H1 (cell line): ENCODE measurements at regions not wholly inside any gene's neighbourhood (a gene's known extent, or its start where the extent isn't known, plus 50 kb on each side); places are given as distances from the start of the nearest gene placed in this dataset.

Source experiments
- CTCF ChIA-PET: fragments of 300-600 bp; sonication (Branson Sonifier 250); formaldehyde crosslinking; loops from one replicate; lab custom pipeline; 2021; ENCODE audit not compliant: partially characterized antibody; lab: Charles Lee
- POLR2A ChIA-PET: fragments of 300-600 bp; sonication (Branson Sonifier 250); formaldehyde crosslinking; loops from one replicate; lab custom pipeline; 2021; ENCODE audit warnings: inconsistent platforms; ENCODE audit not compliant: partially characterized antibody; lab: Charles Lee
- DNase-seq, 2 experiments: peaks; one replicate each; pipeline versions ENCODE4 v3.0.0 to v3.0.0-alpha.2; 2010 to 2022; ENCODE audit warnings: low spot score in 2 of 2, low read depth in 1 of 2, mixed read lengths in 1 of 2
- FAIRE-seq: peaks from 2 replicates; lab custom pipeline; 2011; peaks lifted over from hg19 to GRCh38; lab: Jason Lieb, UNC
- H2AFZ ChIP-seq: 2 replicates; pipeline ENCODE4 v1.8.1; 2012; ENCODE audit warnings: low read length, inconsistent platforms
- H2AK5ac ChIP-seq: 2 replicates; pipeline ENCODE4 v1.6.1; 2013; ENCODE audit warnings: low read depth, low read length
- H2BK120ac ChIP-seq: replicated peaks from 2 replicates; pipeline ENCODE3; 2013; ENCODE audit warnings: low read depth, low read length, inconsistent platforms
- H2BK12ac ChIP-seq: 2 replicates; pipeline ENCODE4 v1.6.1; 2013; ENCODE audit warnings: low read depth, low read length
- H2BK15ac ChIP-seq: 2 replicates; pipeline ENCODE4 v1.6.1; 2013; ENCODE audit warnings: low read length
- H2BK20ac ChIP-seq: 2 replicates; pipeline ENCODE4 v1.6.1; 2013; ENCODE audit warnings: low read length
- H2BK5ac ChIP-seq: 2 replicates; pipeline ENCODE4 v1.6.1; 2013; ENCODE audit warnings: low read depth, low read length
- H3K14ac ChIP-seq: 2 replicates; pipeline ENCODE4 v1.6.1; 2013; ENCODE audit warnings: inconsistent platforms; ENCODE audit not compliant: insufficient read length
- H3K18ac ChIP-seq: 2 replicates; pipeline ENCODE4 v1.6.1; 2013; ENCODE audit warnings: low read length; ENCODE audit errors: extremely low read depth
- H3K23ac ChIP-seq: 2 replicates; pipeline ENCODE4 v1.6.1; 2013; ENCODE audit warnings: inconsistent platforms; ENCODE audit not compliant: insufficient read length
- H3K23me2 ChIP-seq: 2 replicates; pipeline ENCODE4 v1.6.1; 2013; ENCODE audit warnings: low read depth, low read length
- H3K27ac ChIP-seq: 2 replicates; pipeline ENCODE4 v1.6.1; 2011; ENCODE audit warnings: low read depth, low read length, inconsistent platforms
- H3K27me3 ChIP-seq, 4 experiments: replicated peaks in 1 of 4; 1 replicate in 1 of 4; 2 replicates in 3 of 4; pipeline versions ENCODE4 v1.6.1 to v1.8.1; 2011 to 2013; ENCODE audit warnings: low read length in 3 of 4, mild to moderate bottlenecking in 3 of 4, inconsistent platforms in 2 of 4, mixed read lengths in 2 of 4, moderate library complexity in 1 of 4; ENCODE audit not compliant: control insufficient read depth in 3 of 4, insufficient read depth in 3 of 4; ENCODE audit errors: extremely low read depth in 1 of 4
- H3K36me3 ChIP-seq, 4 experiments: 2 replicates each; pipeline versions ENCODE4 v1.6.1 to v1.8.1; 2011 to 2013; ENCODE audit warnings: mild to moderate bottlenecking in 4 of 4, low read length in 3 of 4, moderate library complexity in 2 of 4, control low read depth in 1 of 4, inconsistent platforms in 1 of 4; ENCODE audit not compliant: insufficient read depth in 4 of 4, control insufficient read depth in 2 of 4
- H3K4ac ChIP-seq: replicated peaks from 2 replicates; pipeline ENCODE3; 2013; ENCODE audit warnings: low read length, low read depth, mixed read lengths, inconsistent platforms; ENCODE audit not compliant: insufficient read length
- H3K4me1 ChIP-seq, 4 experiments: replicated peaks in 1 of 4; 1 replicate in 1 of 4; 2 replicates in 3 of 4; pipeline versions ENCODE4 v1.6.1 to v1.8.1; 2011 to 2013; ENCODE audit warnings: low read length in 3 of 4, inconsistent platforms in 2 of 4, mixed read lengths in 1 of 4; ENCODE audit not compliant: insufficient read depth in 4 of 4, control insufficient read depth in 3 of 4
- H3K4me2 ChIP-seq, 2 experiments: 2 replicates each; pipeline versions ENCODE4 v1.6.1 to v1.8.1; 2011 to 2013; ENCODE audit warnings: low read depth in 2 of 2, low read length in 2 of 2, control low read depth in 1 of 2, inconsistent platforms in 1 of 2, mild to moderate bottlenecking in 1 of 2; ENCODE audit not compliant: insufficient read depth in 1 of 2
- H3K4me3 ChIP-seq, 4 experiments: fragments of 200-600, 300-600 bp in 1 of 4; sonication (generic), shearing (Covaris generic), sonication (Bioruptor Twin) in 1 of 4; 2 replicates each; pipeline versions ENCODE4 v1.5.1 to v1.8.1; 2011 to 2016; ENCODE audit warnings: low read length in 4 of 4, low read depth in 3 of 4, control low read depth in 2 of 4, inconsistent platforms in 2 of 4, mild to moderate bottlenecking in 2 of 4, mixed read lengths in 1 of 4, moderate library complexity in 1 of 4; ENCODE audit not compliant: insufficient read depth in 2 of 4; ENCODE audit errors: extremely low read depth in 1 of 4
- H3K56ac ChIP-seq: replicated peaks from 2 replicates; pipeline ENCODE3; 2013; ENCODE audit warnings: low read depth, mild to moderate bottlenecking, mixed read lengths, low read length, inconsistent platforms; ENCODE audit not compliant: insufficient read length
- H3K79me1 ChIP-seq: 2 replicates; pipeline ENCODE4 v1.6.1; 2013; ENCODE audit warnings: low read depth, low read length, control low read depth
- H3K79me2 ChIP-seq, 2 experiments: 2 replicates each; pipeline versions ENCODE4 v1.6.1 to v1.8.1; 2012 to 2013; ENCODE audit warnings: low read length in 2 of 2, mild to moderate bottlenecking in 2 of 2, inconsistent platforms in 1 of 2; ENCODE audit not compliant: insufficient read depth in 2 of 2, control insufficient read depth in 1 of 2
- H3K9ac ChIP-seq, 4 experiments: replicated peaks in 1 of 4; 1 replicate in 1 of 4; 2 replicates in 3 of 4; pipeline versions ENCODE4 v1.6.1 to v1.8.1; 2011 to 2013; ENCODE audit warnings: low read depth in 3 of 4, low read length in 3 of 4, control low read depth in 2 of 4, mild to moderate bottlenecking in 2 of 4, moderate library complexity in 2 of 4, inconsistent platforms in 1 of 4; ENCODE audit errors: extremely low read depth in 1 of 4
- H3K9me3 ChIP-seq, 2 experiments: 2 replicates each; pipeline versions ENCODE4 v1.6.1 to v1.8.1; 2012 to 2013; ENCODE audit warnings: mild to moderate bottlenecking in 2 of 2, moderate library complexity in 2 of 2, control low read depth in 1 of 2, inconsistent platforms in 1 of 2, low read depth in 1 of 2, low read length in 1 of 2, mixed read lengths in 1 of 2; ENCODE audit not compliant: insufficient read depth in 2 of 2
- H4K20me1 ChIP-seq, 2 experiments: replicated peaks in 1 of 2; 2 replicates each; pipeline versions ENCODE3 to v1.8.1; 2011 to 2013; ENCODE audit warnings: inconsistent platforms in 2 of 2, low read length in 2 of 2, mild to moderate bottlenecking in 1 of 2; ENCODE audit not compliant: insufficient read depth in 2 of 2, control insufficient read depth in 1 of 2
- H4K5ac ChIP-seq: 2 replicates; pipeline ENCODE4 v1.6.1; 2013; ENCODE audit warnings: low read length, low read depth, mixed read lengths, inconsistent platforms; ENCODE audit not compliant: insufficient read length
- H4K8ac ChIP-seq: 2 replicates; pipeline ENCODE4 v1.8.0; 2013; ENCODE audit warnings: mild to moderate bottlenecking, moderate library complexity, low read length, inconsistent platforms; ENCODE audit not compliant: insufficient read depth; ENCODE audit errors: extremely low read depth
- H4K91ac ChIP-seq: replicated peaks from 2 replicates; pipeline ENCODE3; 2013; ENCODE audit warnings: low read length, mixed read lengths, inconsistent platforms; ENCODE audit not compliant: insufficient read length
- CBX8 ChIP-seq: fragments of 300-800, 300-1000 bp; sonication (generic); IDR thresholded peaks from 2 replicates; pipeline ENCODE4 v1.7.1; 2016; ENCODE audit warnings: low read depth, low read length, borderline replicate concordance
- CHD1 ChIP-seq: IDR thresholded peaks from 2 replicates; pipeline ENCODE4 v1.6.1; 2012; ENCODE audit warnings: low read depth, low read length, improper control_type of control experiment
- CTCF ChIP-seq, 3 experiments: IDR thresholded peaks; 1 replicate in 2 of 3; 2 replicates in 1 of 3; pipeline versions ENCODE4 v1.5.1 to v1.6.1; 2011; ENCODE audit warnings: low read length in 3 of 3, mild to moderate bottlenecking in 3 of 3, inconsistent platforms in 2 of 3, low read depth in 1 of 3, moderate library complexity in 1 of 3; ENCODE audit not compliant: insufficient read depth in 1 of 3; ENCODE audit errors: control extremely low read depth in 1 of 3
- HDAC6 ChIP-seq: IDR thresholded peaks from one replicate; pipeline ENCODE4 v1.7.1; 2012; ENCODE audit warnings: low read depth, mild to moderate bottlenecking, inconsistent platforms, low read length, moderate library complexity
- JUND ChIP-seq: IDR thresholded peaks from 2 replicates; pipeline ENCODE4 v1.6.1; 2011; ENCODE audit warnings: mild to moderate bottlenecking, improper control_type of control experiment, low read length
- RBBP5 ChIP-seq: IDR thresholded peaks from 2 replicates; pipeline ENCODE4 v1.7.1; 2012; ENCODE audit warnings: low read depth, mild to moderate bottlenecking, inconsistent platforms, low read length, moderate library complexity, borderline replicate concordance
- RFX5 ChIP-seq: IDR thresholded peaks from 2 replicates; pipeline ENCODE4 v1.6.1; 2011; ENCODE audit warnings: low read depth, low read length, improper control_type of control experiment, borderline replicate concordance
- SIN3A ChIP-seq, 2 experiments: IDR thresholded peaks in 1 of 2; conservative IDR thresholded peaks in 1 of 2; 2 replicates each; pipeline ENCODE4 v1.6.1; 2011 to 2012; ENCODE audit warnings: low read length in 2 of 2, improper control_type of control experiment in 1 of 2, low read depth in 1 of 2, mild to moderate bottlenecking in 1 of 2
- SIRT6 ChIP-seq: IDR thresholded peaks from one replicate; pipeline ENCODE4 v1.7.1; 2012; ENCODE audit warnings: low read length, inconsistent platforms
- SIX5 ChIP-seq: IDR thresholded peaks from 2 replicates; pipeline ENCODE4 v1.6.1; 2011; ENCODE audit warnings: mild to moderate bottlenecking, low read depth, low read length
- SRF ChIP-seq: IDR thresholded peaks from 2 replicates; pipeline ENCODE4 v1.6.1; 2011; ENCODE audit warnings: mild to moderate bottlenecking, low read depth, low read length, moderate library complexity
- TAF1 ChIP-seq: IDR thresholded peaks from 2 replicates; pipeline ENCODE4 v1.6.1; 2011; ENCODE audit warnings: mild to moderate bottlenecking, low read depth, low read length
- ZNF274 ChIP-seq: IDR thresholded peaks from 2 replicates; pipeline ENCODE4 v1.7.0; 2012; ENCODE audit warnings: low read length, borderline replicate concordance; ENCODE audit errors: extremely low read depth
- WGBS, 2 experiments: shearing (Covaris generic) in 1 of 2; methylation state at CpG; one replicate each; pipeline versions ENCODE4 v1.1.6 to v1.1.7; 2013 to 2015; ENCODE audit warnings: low lambda C conversion rate in 2 of 2, mixed read lengths in 2 of 2, inconsistent platforms in 1 of 2, low coverage in 1 of 2, missing lambda C conversion rate in 1 of 2; ENCODE audit not compliant: insufficient replicate concordance in 2 of 2, insufficient coverage in 1 of 2, insufficient read length in 1 of 2; ENCODE audit errors: extremely low coverage in 1 of 2, missing lambda C conversion rate in 1 of 2; 5-methylcytosine and 5-hydroxymethylcytosine counted together

GRCh38 chr11:4213746-4214145, 119.1 kb downstream of the RRM1 start:
- H2BK5ac ChIP-seq, result no peak overlapping the region
- FAIRE-seq (no peak), DNase-seq (no peak)
- H3K14ac ChIP-seq, result no peak overlapping the region
- H4K5ac ChIP-seq, result no peak overlapping the region
- no peak overlapping the region for H2BK12ac ChIP-seq
- ChIA-PET POLR2A (no interaction called here), CTCF (interaction anchor here (0.6 to 2.1 kb wide), 6 partner anchors 10 to 329 kb away, joined by 3 to 10 read pairs (median 4); no protein-coding TSS in a partner anchor)
- H3K4ac ChIP-seq, result no peak overlapping the region
- no peak overlapping the region for H4K91ac ChIP-seq
- H3K18ac ChIP-seq, result no peak overlapping the region
- H3K23ac ChIP-seq, result no peak overlapping the region
- no peaks in the 10 kb centered on the region for H3K23me2 ChIP-seq
- H2BK20ac ChIP-seq, result no peak overlapping the region
- no peaks in the 10 kb centered on the region for H3K4me1 ChIP-seq
- H3K4me3 ChIP-seq, result no peak overlapping the region
- H4K20me1 ChIP-seq, result no peaks in the 10 kb centered on the region
- H4K8ac ChIP-seq, result no peak overlapping the region
- peaks cover 0 to 15% (median 9%) of the 10 kb centered on the region in 4 experiments; a peak in 4 of 7 replicates for H3K27me3 ChIP-seq
- no peak overlapping the region for H3K4me2 ChIP-seq
- H2BK15ac ChIP-seq, result no peak overlapping the region
- H3K79me1 ChIP-seq, result no peaks in the 10 kb centered on the region
- no peak overlapping the region for H3K56ac ChIP-seq
- H2AK5ac ChIP-seq, result no peak overlapping the region
- no peaks in the 10 kb centered on the region for H3K79me2 ChIP-seq
- no peak overlapping the region for H3K9ac ChIP-seq
- no peak overlapping the region for H3K27ac ChIP-seq
- WGBS, 2 experiments, result 85% methylated on average over 5 of the region's 5 CpGs; no CpG with 5 or more reads in 1 of the 2 experiments
- H3K36me3 ChIP-seq, result no peaks in the 10 kb centered on the region
- H3K9me3 ChIP-seq, result no peaks in the 10 kb centered on the region
- no peak overlapping the region for H2BK120ac ChIP-seq
- no peak overlapping the region for H2AFZ ChIP-seq
- TF ChIP-seq ZNF274, result no peak
- no peak for TF ChIP-seq CHD1
- TF ChIP-seq TAF1, result no peak
- TF ChIP-seq SIX5, result no peak
- TF ChIP-seq RFX5, result no peak
- no peak for TF ChIP-seq JUND
- TF ChIP-seq SIN3A (conservative IDR thresholded peaks at IDR 0.05 in 1 of 2, IDR thresholded peaks at IDR 0.05 in 1 of 2; ENCODE audit: low read depth in 1 of 2, low read length in 2 of 2), result no peak
- TF ChIP-seq SRF, result no peak
- TF ChIP-seq SIRT6, result no peak
- no peak for TF ChIP-seq RBBP5
- no peak for TF ChIP-seq CBX8
- no peak for TF ChIP-seq HDAC6
- no peak for TF ChIP-seq CTCF (IDR thresholded peaks at IDR 0.05; ENCODE audit: control extremely low read depth in 1 of 3, insufficient read depth in 1 of 3, low read depth in 1 of 3, low read length in 3 of 3)
